H1 (cell line): ENCODE measurements at regions not wholly inside any gene's neighbourhood (a gene's known extent, or its start where the extent isn't known, plus 50 kb on each side); places are given as distances from the start of the nearest gene placed in this dataset.

Experiments
- CTCF ChIA-PET: fragments of 300-600 bp; sonication (Branson Sonifier 250); formaldehyde crosslinking; loops from one replicate; lab custom pipeline; 2021; ENCODE audit not compliant: partially characterized antibody; lab: Charles Lee
- POLR2A ChIA-PET: fragments of 300-600 bp; sonication (Branson Sonifier 250); formaldehyde crosslinking; loops from one replicate; lab custom pipeline; 2021; ENCODE audit warnings: inconsistent platforms; ENCODE audit not compliant: partially characterized antibody; lab: Charles Lee
- DNase-seq, 2 experiments: peaks; one replicate each; pipeline versions ENCODE4 v3.0.0 to v3.0.0-alpha.2; 2010 to 2022; ENCODE audit warnings: low spot score in 2 of 2, low read depth in 1 of 2, mixed read lengths in 1 of 2
- FAIRE-seq: peaks from 2 replicates; lab custom pipeline; 2011; peaks lifted over from hg19 to GRCh38; lab: Jason Lieb, UNC
- H2AFZ ChIP-seq: 2 replicates; pipeline ENCODE4 v1.8.1; 2012; ENCODE audit warnings: low read length, inconsistent platforms
- H2AK5ac ChIP-seq: 2 replicates; pipeline ENCODE4 v1.6.1; 2013; ENCODE audit warnings: low read depth, low read length
- H2BK120ac ChIP-seq: replicated peaks from 2 replicates; pipeline ENCODE3; 2013; ENCODE audit warnings: low read depth, low read length, inconsistent platforms
- H2BK12ac ChIP-seq: 2 replicates; pipeline ENCODE4 v1.6.1; 2013; ENCODE audit warnings: low read depth, low read length
- H2BK15ac ChIP-seq: 2 replicates; pipeline ENCODE4 v1.6.1; 2013; ENCODE audit warnings: low read length
- H2BK20ac ChIP-seq: 2 replicates; pipeline ENCODE4 v1.6.1; 2013; ENCODE audit warnings: low read length
- H2BK5ac ChIP-seq: 2 replicates; pipeline ENCODE4 v1.6.1; 2013; ENCODE audit warnings: low read depth, low read length
- H3K14ac ChIP-seq: 2 replicates; pipeline ENCODE4 v1.6.1; 2013; ENCODE audit warnings: inconsistent platforms; ENCODE audit not compliant: insufficient read length
- H3K18ac ChIP-seq: 2 replicates; pipeline ENCODE4 v1.6.1; 2013; ENCODE audit warnings: low read length; ENCODE audit errors: extremely low read depth
- H3K23ac ChIP-seq: 2 replicates; pipeline ENCODE4 v1.6.1; 2013; ENCODE audit warnings: inconsistent platforms; ENCODE audit not compliant: insufficient read length
- H3K23me2 ChIP-seq: 2 replicates; pipeline ENCODE4 v1.6.1; 2013; ENCODE audit warnings: low read depth, low read length
- H3K27ac ChIP-seq: 2 replicates; pipeline ENCODE4 v1.6.1; 2011; ENCODE audit warnings: low read depth, low read length, inconsistent platforms
- H3K27me3 ChIP-seq, 4 experiments: replicated peaks in 1 of 4; 1 replicate in 1 of 4; 2 replicates in 3 of 4; pipeline versions ENCODE4 v1.6.1 to v1.8.1; 2011 to 2013; ENCODE audit warnings: low read length in 3 of 4, mild to moderate bottlenecking in 3 of 4, inconsistent platforms in 2 of 4, mixed read lengths in 2 of 4, moderate library complexity in 1 of 4; ENCODE audit not compliant: control insufficient read depth in 3 of 4, insufficient read depth in 3 of 4; ENCODE audit errors: extremely low read depth in 1 of 4
- H3K36me3 ChIP-seq, 4 experiments: 2 replicates each; pipeline versions ENCODE4 v1.6.1 to v1.8.1; 2011 to 2013; ENCODE audit warnings: mild to moderate bottlenecking in 4 of 4, low read length in 3 of 4, moderate library complexity in 2 of 4, control low read depth in 1 of 4, inconsistent platforms in 1 of 4; ENCODE audit not compliant: insufficient read depth in 4 of 4, control insufficient read depth in 2 of 4
- H3K4ac ChIP-seq: replicated peaks from 2 replicates; pipeline ENCODE3; 2013; ENCODE audit warnings: low read length, low read depth, mixed read lengths, inconsistent platforms; ENCODE audit not compliant: insufficient read length
- H3K4me1 ChIP-seq, 4 experiments: replicated peaks in 1 of 4; 1 replicate in 1 of 4; 2 replicates in 3 of 4; pipeline versions ENCODE4 v1.6.1 to v1.8.1; 2011 to 2013; ENCODE audit warnings: low read length in 3 of 4, inconsistent platforms in 2 of 4, mixed read lengths in 1 of 4; ENCODE audit not compliant: insufficient read depth in 4 of 4, control insufficient read depth in 3 of 4
- H3K4me2 ChIP-seq, 2 experiments: 2 replicates each; pipeline versions ENCODE4 v1.6.1 to v1.8.1; 2011 to 2013; ENCODE audit warnings: low read depth in 2 of 2, low read length in 2 of 2, control low read depth in 1 of 2, inconsistent platforms in 1 of 2, mild to moderate bottlenecking in 1 of 2; ENCODE audit not compliant: insufficient read depth in 1 of 2
- H3K4me3 ChIP-seq, 4 experiments: fragments of 200-600, 300-600 bp in 1 of 4; sonication (generic), shearing (Covaris generic), sonication (Bioruptor Twin) in 1 of 4; 2 replicates each; pipeline versions ENCODE4 v1.5.1 to v1.8.1; 2011 to 2016; ENCODE audit warnings: low read length in 4 of 4, low read depth in 3 of 4, control low read depth in 2 of 4, inconsistent platforms in 2 of 4, mild to moderate bottlenecking in 2 of 4, mixed read lengths in 1 of 4, moderate library complexity in 1 of 4; ENCODE audit not compliant: insufficient read depth in 2 of 4; ENCODE audit errors: extremely low read depth in 1 of 4
- H3K56ac ChIP-seq: replicated peaks from 2 replicates; pipeline ENCODE3; 2013; ENCODE audit warnings: low read depth, mild to moderate bottlenecking, mixed read lengths, low read length, inconsistent platforms; ENCODE audit not compliant: insufficient read length
- H3K79me1 ChIP-seq: 2 replicates; pipeline ENCODE4 v1.6.1; 2013; ENCODE audit warnings: low read depth, low read length, control low read depth
- H3K79me2 ChIP-seq, 2 experiments: 2 replicates each; pipeline versions ENCODE4 v1.6.1 to v1.8.1; 2012 to 2013; ENCODE audit warnings: low read length in 2 of 2, mild to moderate bottlenecking in 2 of 2, inconsistent platforms in 1 of 2; ENCODE audit not compliant: insufficient read depth in 2 of 2, control insufficient read depth in 1 of 2
- H3K9ac ChIP-seq, 4 experiments: replicated peaks in 1 of 4; 1 replicate in 1 of 4; 2 replicates in 3 of 4; pipeline versions ENCODE4 v1.6.1 to v1.8.1; 2011 to 2013; ENCODE audit warnings: low read depth in 3 of 4, low read length in 3 of 4, control low read depth in 2 of 4, mild to moderate bottlenecking in 2 of 4, moderate library complexity in 2 of 4, inconsistent platforms in 1 of 4; ENCODE audit errors: extremely low read depth in 1 of 4
- H3K9me3 ChIP-seq, 2 experiments: 2 replicates each; pipeline versions ENCODE4 v1.6.1 to v1.8.1; 2012 to 2013; ENCODE audit warnings: mild to moderate bottlenecking in 2 of 2, moderate library complexity in 2 of 2, control low read depth in 1 of 2, inconsistent platforms in 1 of 2, low read depth in 1 of 2, low read length in 1 of 2, mixed read lengths in 1 of 2; ENCODE audit not compliant: insufficient read depth in 2 of 2
- H4K20me1 ChIP-seq, 2 experiments: replicated peaks in 1 of 2; 2 replicates each; pipeline versions ENCODE3 to v1.8.1; 2011 to 2013; ENCODE audit warnings: inconsistent platforms in 2 of 2, low read length in 2 of 2, mild to moderate bottlenecking in 1 of 2; ENCODE audit not compliant: insufficient read depth in 2 of 2, control insufficient read depth in 1 of 2
- H4K5ac ChIP-seq: 2 replicates; pipeline ENCODE4 v1.6.1; 2013; ENCODE audit warnings: low read length, low read depth, mixed read lengths, inconsistent platforms; ENCODE audit not compliant: insufficient read length
- H4K8ac ChIP-seq: 2 replicates; pipeline ENCODE4 v1.8.0; 2013; ENCODE audit warnings: mild to moderate bottlenecking, moderate library complexity, low read length, inconsistent platforms; ENCODE audit not compliant: insufficient read depth; ENCODE audit errors: extremely low read depth
- H4K91ac ChIP-seq: replicated peaks from 2 replicates; pipeline ENCODE3; 2013; ENCODE audit warnings: low read length, mixed read lengths, inconsistent platforms; ENCODE audit not compliant: insufficient read length
- BCL11A ChIP-seq, 2 experiments: IDR thresholded peaks; one replicate each; pipeline ENCODE4 v1.6.1; 2011; ENCODE audit warnings: low read depth in 2 of 2, low read length in 2 of 2, mild to moderate bottlenecking in 2 of 2
- CBX5 ChIP-seq: fragments of 300-800, 300-1000 bp; sonication (generic); IDR thresholded peaks from 2 replicates; pipeline ENCODE4 v1.7.1; 2016; ENCODE audit warnings: antibody characterized with exemption, low read length, low read depth
- CREB1 ChIP-seq: IDR thresholded peaks from 2 replicates; pipeline ENCODE4 v1.6.1; 2012; ENCODE audit warnings: inconsistent platforms
- JUN ChIP-seq: IDR thresholded peaks from 2 replicates; pipeline ENCODE4 v1.6.1; 2011; ENCODE audit warnings: low read depth, mild to moderate bottlenecking, improper control_type of control experiment, low read length
- MAX ChIP-seq: IDR thresholded peaks from 2 replicates; pipeline ENCODE4 v1.6.1; 2012; ENCODE audit warnings: inconsistent platforms
- SIRT6 ChIP-seq: IDR thresholded peaks from one replicate; pipeline ENCODE4 v1.7.1; 2012; ENCODE audit warnings: low read length, inconsistent platforms
- SUZ12 ChIP-seq: fragments of 200-600 bp; sonication (generic); IDR thresholded peaks from 2 replicates; pipeline ENCODE4 v1.6.1; 2012; ENCODE audit warnings: mild to moderate bottlenecking, inconsistent platforms, low read length, moderate library complexity, mixed read lengths
- WGBS, 2 experiments: shearing (Covaris generic) in 1 of 2; methylation state at CpG; one replicate each; pipeline versions ENCODE4 v1.1.6 to v1.1.7; 2013 to 2015; ENCODE audit warnings: low lambda C conversion rate in 2 of 2, mixed read lengths in 2 of 2, inconsistent platforms in 1 of 2, low coverage in 1 of 2, missing lambda C conversion rate in 1 of 2; ENCODE audit not compliant: insufficient replicate concordance in 2 of 2, insufficient coverage in 1 of 2, insufficient read length in 1 of 2; ENCODE audit errors: extremely low coverage in 1 of 2, missing lambda C conversion rate in 1 of 2; 5-methylcytosine and 5-hydroxymethylcytosine counted together

- TF ChIP-seq BCL11A (IDR thresholded peaks at IDR 0.05; ENCODE audit: low read depth in 2 of 2, low read length in 2 of 2), result no peak
- TF ChIP-seq JUN, result no peak
- no peak for TF ChIP-seq SIRT6
- no peak for TF ChIP-seq SUZ12
- TF ChIP-seq CREB1, result no peak
- TF ChIP-seq MAX, result no peak
- TF ChIP-seq CBX5, result no peak
- no peaks in the 10 kb centered on the region for H3K36me3 ChIP-seq
- no peak overlapping the region for H2BK12ac ChIP-seq
- no peak for DNase-seq
- H3K23ac ChIP-seq, result no peak overlapping the region
- no peaks in the 10 kb centered on the region; the same call in 1 of the 2 replicates for H3K79me1 ChIP-seq
- H3K27me3 ChIP-seq, result no peaks in the 10 kb centered on the region
- H3K9ac ChIP-seq, result no peak overlapping the region
- H3K23me2 ChIP-seq, result no peaks in the 10 kb centered on the region; the same call in 1 of the 2 replicates
- H3K9me3 ChIP-seq, result no peaks in the 10 kb centered on the region
- H2BK120ac ChIP-seq, result no peak overlapping the region
- no peak overlapping the region for H3K4me2 ChIP-seq
- no peak overlapping the region for H2BK5ac ChIP-seq
- ChIA-PET POLR2A (no interaction called here), CTCF (interaction anchor here (1.7 kb wide), 1 partner anchor 172 kb away, joined by 5 read pairs; no protein-coding TSS in a partner anchor)
- no peak overlapping the region for H4K5ac ChIP-seq
- no peak overlapping the region for H4K8ac ChIP-seq
- no peak overlapping the region for H3K4me3 ChIP-seq
- 93% methylated on average over 3 of the region's 3 CpGs; no CpG with 5 or more reads in 1 of the 2 experiments for WGBS, 2 experiments
- no peak overlapping the region for H2BK15ac ChIP-seq
- H3K56ac ChIP-seq, result no peak overlapping the region
- H3K27ac ChIP-seq, result no peak overlapping the region
- H3K4ac ChIP-seq, result no peak overlapping the region
- FAIRE-seq, result no peak
- no peaks in the 10 kb centered on the region for H4K20me1 ChIP-seq
- no peaks in the 10 kb centered on the region for H3K79me2 ChIP-seq
- peaks cover 0 to 3% (median under 1%) of the 10 kb centered on the region in 4 experiments; a peak in 1 of 7 replicates for H3K4me1 ChIP-seq
- no peak overlapping the region for H3K18ac ChIP-seq
- H2BK20ac ChIP-seq, result no peak overlapping the region
- H3K14ac ChIP-seq, result no peak overlapping the region
- no peak overlapping the region for H4K91ac ChIP-seq
- H2AFZ ChIP-seq, result no peak overlapping the region
- H2AK5ac ChIP-seq, result no peak overlapping the region
Measured at GRCh38 chr12:5371631-5372030, 60.3 kb upstream of the NTF3 start.
